ENCODE measurements at regions not wholly inside any gene's neighbourhood (a gene's known extent, or its start where the extent isn't known, plus 50 kb on each side); places are given as distances from the start of the nearest gene placed in this dataset.

- peaks cover 0 to 3% (median 0%) of the 10 kb centered on the region in 3 donors for H3K9me3 ChIP-seq (ENCODE audit: control extremely low read depth in 1 of 3, control insufficient read depth in 2 of 3, insufficient read depth in 1 of 3, low read length in 2 of 3)
- CTCF ChIA-PET: interaction anchor here (0.9 to 4.1 kb wide), 6 partner anchors 10 to 262 kb away, joined by 3 to 30 read pairs (median 7); no protein-coding TSS in a partner anchor
- Mint-ChIP-seq H3K4me3 (no peak overlapping the region), H3K9me3 (ENCODE audit: insufficient read depth) (no peaks in the 10 kb centered on the region), H3K4me1 (no peaks in the 10 kb centered on the region), H3K27me3 (peaks cover 3% of the 10 kb centered on the region), H3K27ac (no peak overlapping the region)
- intact Hi-C loops (cut with micrococcal nuclease): no loop called here
- no peak overlapping the region for H3K4me3 ChIP-seq (ENCODE audit: control extremely low read depth in 1 of 5, extremely low read depth in 1 of 5, insufficient read depth in 1 of 5, low read depth in 2 of 5, low read length in 4 of 5)
- POLR2A ChIA-PET: no interaction called here
- whole genome bisulfite sequencing (ENCODE audit: insufficient coverage): 94% methylated on average over 11 of the region's 17 CpGs
- H4K20me1 ChIP-seq (ENCODE audit: control insufficient read depth, insufficient read depth, low read length, poor library complexity, severe bottlenecking): no peaks in the 10 kb centered on the region
- TF ChIP-seq EZH2 (IDR thresholded peaks at IDR 0.05; ENCODE audit: borderline replicate concordance, insufficient read depth, low read depth, low read length, poor library complexity, severe bottlenecking): no peak
- TF ChIP-seq, protein P1, sequence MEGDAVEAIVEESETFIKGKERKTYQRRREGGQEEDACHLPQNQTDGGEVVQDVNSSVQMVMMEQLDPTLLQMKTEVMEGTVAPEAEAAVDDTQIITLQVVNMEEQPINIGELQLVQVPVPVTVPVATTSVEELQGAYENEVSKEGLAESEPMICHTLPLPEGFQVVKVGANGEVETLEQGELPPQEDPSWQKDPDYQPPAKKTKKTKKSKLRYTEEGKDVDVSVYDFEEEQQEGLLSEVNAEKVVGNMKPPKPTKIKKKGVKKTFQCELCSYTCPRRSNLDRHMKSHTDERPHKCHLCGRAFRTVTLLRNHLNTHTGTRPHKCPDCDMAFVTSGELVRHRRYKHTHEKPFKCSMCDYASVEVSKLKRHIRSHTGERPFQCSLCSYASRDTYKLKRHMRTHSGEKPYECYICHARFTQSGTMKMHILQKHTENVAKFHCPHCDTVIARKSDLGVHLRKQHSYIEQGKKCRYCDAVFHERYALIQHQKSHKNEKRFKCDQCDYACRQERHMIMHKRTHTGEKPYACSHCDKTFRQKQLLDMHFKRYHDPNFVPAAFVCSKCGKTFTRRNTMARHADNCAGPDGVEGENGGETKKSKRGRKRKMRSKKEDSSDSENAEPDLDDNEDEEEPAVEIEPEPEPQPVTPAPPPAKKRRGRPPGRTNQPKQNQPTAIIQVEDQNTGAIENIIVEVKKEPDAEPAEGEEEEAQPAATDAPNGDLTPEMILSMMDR (IDR thresholded peaks at IDR 0.05): no peak
- H3K27me3 ChIP-seq (replicated peaks in 1 of 4; ENCODE audit: control extremely low read depth in 1 of 4, control insufficient read depth in 3 of 4, insufficient read depth in 4 of 4, low read length in 3 of 4): no peaks in the 10 kb centered on the region
- H3K9ac ChIP-seq (ENCODE audit: low read length): no peak overlapping the region
- ATAC-seq (ENCODE audit: low read depth) (no peak), DNase-seq (no peak)
- no peaks in the 10 kb centered on the region for H3K79me2 ChIP-seq (ENCODE audit: control insufficient read depth, insufficient read depth, low read length)
- H3K4me2 ChIP-seq (replicated peaks; ENCODE audit: low read depth, low read length, poor library complexity, severe bottlenecking): no peak overlapping the region
- H2AFZ ChIP-seq (ENCODE audit: insufficient read depth, low read depth, low read length, poor library complexity, severe bottlenecking): no peak overlapping the region
- H3K36me3 ChIP-seq (replicated peaks in 1 of 2; ENCODE audit: control extremely low read depth in 1 of 2, control insufficient read depth in 1 of 2, extremely low read depth in 1 of 2, insufficient read depth in 2 of 2, low read length in 1 of 2): no peaks in the 10 kb centered on the region
- no peaks in the 10 kb centered on the region for H3K4me1 ChIP-seq (ENCODE audit: control insufficient read depth in 2 of 2, insufficient read depth in 2 of 2, low read length in 2 of 2)
- no peak overlapping the region for H3K27ac ChIP-seq (ENCODE audit: low read length in 2 of 2)
Observed at GRCh38 chr2:64311191-64311910, 142.6 kb upstream of the LGALSL start.

DNA sequence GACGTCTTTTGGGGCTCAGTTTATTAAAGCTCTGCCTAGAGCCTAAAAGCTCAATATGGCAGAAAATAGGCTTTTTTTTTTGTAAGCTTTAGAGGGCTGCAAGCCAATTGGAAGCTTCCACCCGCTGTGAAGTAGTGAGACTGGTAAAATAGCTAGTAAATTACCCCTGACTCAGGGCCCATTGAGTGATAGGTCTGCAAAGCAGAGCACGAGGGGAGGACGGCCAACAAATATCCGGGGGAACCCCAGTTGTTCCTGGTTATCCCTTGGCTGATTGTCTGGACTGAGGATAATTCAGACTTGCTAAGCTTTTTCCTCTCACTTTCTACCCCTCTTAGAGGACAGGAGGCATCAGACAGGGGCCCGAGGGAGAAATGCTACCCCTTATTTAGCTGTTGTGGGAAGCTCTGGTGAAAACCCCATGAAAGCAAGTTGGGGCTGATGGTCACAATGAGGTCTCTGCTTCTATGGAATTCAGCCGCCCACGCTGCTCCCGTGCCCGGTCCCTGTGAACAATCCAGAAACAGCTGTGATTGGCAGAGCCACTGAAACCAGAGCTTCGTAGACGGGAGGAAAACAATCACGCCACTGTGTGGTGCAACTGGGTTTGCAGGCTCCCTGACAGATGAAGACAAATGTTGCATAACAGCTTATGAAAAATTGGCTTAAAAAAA, 141.9 kb upstream of the LGALSL start:
- Histone ChIP-seq H3K9me3 (ENCODE audit: control extremely low read depth in 1 of 3, control insufficient read depth in 2 of 3, insufficient read depth in 1 of 3, low read length in 2 of 3) (peaks cover 0 to 3% (median 0%) of the 10 kb centered on the region in 3 donors), H3K79me2 (ENCODE audit: control insufficient read depth, insufficient read depth, low read length) (no peaks in the 10 kb centered on the region), H3K36me3 (replicated peaks in 1 of 2; ENCODE audit: control extremely low read depth in 1 of 2, control insufficient read depth in 1 of 2, extremely low read depth in 1 of 2, insufficient read depth in 2 of 2, low read length in 1 of 2) (no peaks in the 10 kb centered on the region), H3K4me2 (replicated peaks; ENCODE audit: low read depth, low read length, poor library complexity, severe bottlenecking) (no peak overlapping the region), H4K20me1 (ENCODE audit: control insufficient read depth, insufficient read depth, low read length, poor library complexity, severe bottlenecking) (no peaks in the 10 kb centered on the region), H3K27ac (ENCODE audit: low read length in 2 of 2) (no peak overlapping the region), H2AFZ (ENCODE audit: insufficient read depth, low read depth, low read length, poor library complexity, severe bottlenecking) (no peak overlapping the region), H3K4me3 (ENCODE audit: control extremely low read depth in 1 of 5, extremely low read depth in 1 of 5, insufficient read depth in 1 of 5, low read depth in 2 of 5, low read length in 4 of 5) (no peak overlapping the region), H3K27me3 (replicated peaks in 1 of 4; ENCODE audit: control extremely low read depth in 1 of 4, control insufficient read depth in 3 of 4, insufficient read depth in 4 of 4, low read length in 3 of 4) (no peaks in the 10 kb centered on the region), H3K4me1 (ENCODE audit: control insufficient read depth in 2 of 2, insufficient read depth in 2 of 2, low read length in 2 of 2) (no peaks in the 10 kb centered on the region), H3K9ac (ENCODE audit: low read length) (no peak overlapping the region)
- CTCF ChIA-PET: interaction anchor here (0.8 to 4.1 kb wide), 10 partner anchors 13 to 262 kb away, joined by 3 to 30 read pairs (median 4); no protein-coding TSS in a partner anchor
- no peaks in the 10 kb centered on the region for H3K9me3 Mint-ChIP-seq (ENCODE audit: insufficient read depth)
- no peaks in the 10 kb centered on the region for H3K4me1 Mint-ChIP-seq
- intact Hi-C loops (cut with micrococcal nuclease): no loop called here
- WGBS (ENCODE audit: insufficient coverage): 68% methylated on average over 9 of the region's 13 CpGs
- peaks cover 3% of the 10 kb centered on the region for H3K27me3 Mint-ChIP-seq
- TF ChIP-seq, protein P1 (IDR thresholded peaks at IDR 0.05): no peak
- TF ChIP-seq EZH2 (IDR thresholded peaks at IDR 0.05; ENCODE audit: borderline replicate concordance, insufficient read depth, low read depth, low read length, poor library complexity, severe bottlenecking): no peak
- ATAC-seq (ENCODE audit: low read depth) (no peak), DNase-seq (no peak)
- no peak overlapping the region for H3K4me3 Mint-ChIP-seq
- POLR2A ChIA-PET: interaction anchor here (0.6 kb wide), 1 partner anchor 85 kb away, joined by 3 read pairs; no protein-coding TSS in a partner anchor
- H3K27ac Mint-ChIP-seq: no peak overlapping the region

Measured in B cell (primary cell).